ENCODE measurements at regions not wholly inside any gene's neighbourhood (a gene's known extent, or its start where the extent isn't known, plus 50 kb on each side); places are given as distances from the start of the nearest gene placed in this dataset.

DNA sequence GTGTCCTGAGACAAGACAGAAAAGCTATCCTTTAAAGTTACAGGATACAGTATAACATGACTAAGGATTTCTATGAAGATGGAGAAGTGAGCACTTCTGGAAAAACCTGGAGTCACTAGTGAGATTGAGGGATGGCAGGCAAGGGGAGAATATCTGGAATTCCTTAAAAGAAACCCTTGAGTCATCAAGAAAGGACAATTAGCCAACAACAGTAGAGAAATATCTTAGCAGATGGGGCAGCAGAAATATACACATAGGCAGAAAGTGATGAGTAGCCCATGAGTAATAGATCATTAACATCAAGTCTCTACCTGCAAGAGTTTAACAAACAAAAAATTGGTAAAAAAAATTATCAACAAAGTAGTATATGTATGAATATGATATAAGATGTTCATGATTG, 858.8 kb upstream of the FRG1 start:
- TF ChIP-seq GATA2 (IDR thresholded peaks at IDR 0.05; ENCODE audit: low read depth, low read length) (no peak), GATA3 (IDR thresholded peaks at IDR 0.05; ENCODE audit: low read depth, low read length) (no peak)

DNA sequence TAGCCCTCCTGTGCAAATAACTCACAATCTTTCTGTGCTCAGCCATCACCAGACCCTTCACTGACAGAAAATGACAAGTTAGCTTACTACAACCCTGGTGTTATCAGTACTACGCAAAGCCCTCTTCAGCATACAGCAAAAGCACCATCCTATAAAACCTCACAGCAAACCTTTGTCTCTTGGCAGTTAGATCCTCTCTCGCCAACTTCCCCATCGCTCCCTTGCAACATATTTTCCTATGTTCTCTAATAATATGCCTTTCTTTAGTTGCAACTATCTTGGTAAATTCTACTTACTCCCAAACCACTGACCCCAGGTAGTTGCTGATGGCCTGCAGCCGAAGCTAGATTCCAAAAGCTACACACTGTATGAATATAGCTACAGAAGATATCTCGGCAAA, 856.9 kb upstream of the FRG1 start:
- TF ChIP-seq GATA3 (IDR thresholded peaks at IDR 0.05; ENCODE audit: low read depth, low read length) = no peak
- TF ChIP-seq GATA2 (IDR thresholded peaks at IDR 0.05; ENCODE audit: low read depth, low read length) = no peak

DNA sequence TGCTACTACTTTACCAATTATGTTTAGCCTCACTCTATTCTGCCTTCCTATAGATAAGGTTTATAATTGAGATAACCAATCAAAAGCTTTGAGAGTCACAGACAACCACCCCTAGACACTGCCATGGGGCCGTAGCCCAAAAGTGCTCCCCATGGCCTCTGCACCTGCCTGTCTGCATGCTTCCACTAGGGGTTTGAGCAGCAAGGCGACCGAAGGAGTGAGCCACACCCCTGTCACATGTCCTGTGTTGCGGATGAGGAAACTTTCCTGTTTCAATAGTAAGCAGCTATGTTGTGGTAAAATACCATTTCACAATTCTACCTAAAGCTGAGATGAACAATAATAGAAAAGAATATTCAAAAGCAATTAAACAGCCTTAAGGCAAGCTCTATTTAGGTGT, 856.0 kb upstream of the FRG1 start:
- no peak for TF ChIP-seq GATA2 (IDR thresholded peaks at IDR 0.05; ENCODE audit: low read depth, low read length)
- no peak for TF ChIP-seq GATA3 (IDR thresholded peaks at IDR 0.05; ENCODE audit: low read depth, low read length)

DNA sequence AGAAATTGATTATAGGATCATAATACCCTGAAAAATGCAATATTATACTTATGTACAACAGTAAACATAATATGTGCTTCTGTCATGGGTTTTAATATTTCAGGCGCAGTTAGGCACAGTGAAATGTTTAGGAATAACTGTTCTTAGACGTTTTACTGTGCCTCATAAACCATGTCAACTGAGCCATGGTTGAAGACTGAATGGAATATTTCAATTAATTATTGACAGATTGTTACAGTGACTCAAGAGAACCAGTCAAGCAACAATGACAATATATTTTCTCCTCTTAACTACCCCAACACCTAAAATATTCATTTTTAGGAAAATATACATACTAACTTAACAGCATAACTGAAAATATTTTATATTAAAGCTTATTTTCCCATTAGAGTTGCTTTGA, 852.7 kb upstream of the FRG1 start:
- TF ChIP-seq GATA2 (IDR thresholded peaks at IDR 0.05; ENCODE audit: low read depth, low read length) (no peak), GATA3 (IDR thresholded peaks at IDR 0.05; ENCODE audit: low read depth, low read length) (no peak)

DNA sequence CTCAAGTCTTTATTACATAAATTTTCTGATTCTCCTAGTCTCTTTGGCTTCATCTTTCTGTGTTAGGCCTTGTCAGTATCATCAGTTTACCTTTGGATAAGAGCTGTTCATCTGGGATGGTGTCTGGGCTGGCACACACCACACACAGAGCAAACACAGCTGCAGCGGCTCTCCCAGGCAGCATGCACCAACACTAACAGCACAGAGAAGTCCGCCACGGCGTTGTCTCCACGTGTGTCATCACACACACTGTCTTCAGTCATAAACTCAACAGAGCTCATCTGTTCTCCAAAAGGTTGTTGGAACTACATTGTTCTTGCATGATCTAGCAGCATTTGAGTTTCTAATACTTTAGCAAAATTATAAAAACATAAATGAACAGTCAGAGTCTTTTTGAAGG, 851.9 kb upstream of the FRG1 start:
- TF ChIP-seq GATA2 (IDR thresholded peaks at IDR 0.05; ENCODE audit: low read depth, low read length) (no peak), GATA3 (IDR thresholded peaks at IDR 0.05; ENCODE audit: low read depth, low read length) (no peak)

DNA sequence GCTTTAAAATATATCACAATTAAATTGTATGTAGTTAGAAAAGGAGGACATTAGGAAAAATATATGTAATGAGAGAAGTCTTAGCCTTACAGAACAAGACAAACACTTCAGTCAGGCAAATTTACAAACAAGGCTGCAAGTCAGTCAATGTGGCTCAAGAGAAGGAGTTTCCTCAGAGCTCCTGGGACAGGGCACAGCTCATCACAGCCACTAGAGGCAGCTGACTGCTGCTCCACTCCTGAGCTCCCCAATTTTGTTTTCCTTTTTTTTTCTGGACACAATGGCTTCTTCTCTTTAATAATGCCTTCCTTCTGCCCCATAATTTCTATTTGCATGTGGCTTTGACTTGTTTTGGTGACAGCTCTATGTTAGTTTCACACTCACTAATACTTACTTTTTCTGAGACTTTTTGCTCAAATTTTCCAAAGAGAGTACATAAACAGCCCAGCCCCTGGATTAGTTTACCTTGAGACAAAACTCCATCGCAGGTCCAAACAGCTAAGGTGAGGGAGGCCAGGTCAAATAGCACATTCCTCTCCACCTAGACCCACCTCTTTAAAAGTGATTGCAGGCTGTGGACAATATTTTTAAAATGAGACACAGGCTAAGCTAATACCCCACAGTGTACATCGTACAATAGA, 850.4 kb upstream of the FRG1 start:
- TF ChIP-seq GATA2 (IDR thresholded peaks at IDR 0.05; ENCODE audit: low read depth, low read length) (no peak), GATA3 (IDR thresholded peaks at IDR 0.05; ENCODE audit: low read depth, low read length) (no peak)

DNA sequence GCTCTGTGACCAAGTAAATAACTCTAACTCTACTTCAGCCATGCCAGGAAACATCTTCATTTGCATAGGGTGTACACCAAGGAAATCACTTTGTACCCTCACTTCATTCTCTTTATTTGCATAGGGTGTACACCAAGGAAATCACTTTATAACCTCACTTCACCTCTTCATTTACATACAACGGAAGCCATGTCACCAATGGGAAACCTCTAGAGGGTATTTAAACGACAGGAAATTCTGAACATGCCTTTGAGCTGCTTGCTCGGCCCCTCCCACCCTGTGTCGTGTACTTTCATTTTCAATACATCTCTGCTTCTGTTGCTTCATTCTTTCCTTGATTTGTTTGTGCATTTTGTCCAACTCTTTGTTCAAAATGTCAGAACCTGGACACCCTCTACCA, 848.1 kb upstream of the FRG1 start:
- no peak for TF ChIP-seq GATA2 (IDR thresholded peaks at IDR 0.05; ENCODE audit: low read depth, low read length)
- TF ChIP-seq GATA3 (IDR thresholded peaks at IDR 0.05; ENCODE audit: low read depth, low read length) = no peak

DNA sequence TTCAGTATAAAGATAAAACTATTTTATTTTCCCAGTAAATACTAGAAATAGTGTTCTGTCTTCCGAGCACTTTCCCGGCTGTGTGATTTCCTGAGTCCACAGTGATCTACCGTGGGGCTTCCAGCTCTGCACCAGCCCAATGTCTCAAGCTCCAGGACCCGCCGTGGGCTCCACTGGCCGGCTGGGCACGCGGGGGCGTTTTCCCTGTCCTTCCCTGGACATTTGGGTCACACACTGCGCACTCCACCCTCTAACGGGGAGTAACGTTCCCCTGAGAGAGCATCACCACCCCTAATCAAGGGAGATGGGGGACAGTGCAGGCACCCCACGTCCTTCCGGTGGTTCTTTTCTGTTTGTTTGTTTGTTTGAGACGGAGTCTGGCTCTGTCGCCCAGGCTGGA, 844.6 kb upstream of the FRG1 start:
- TF ChIP-seq GATA3 (IDR thresholded peaks at IDR 0.05; ENCODE audit: low read depth, low read length) (no peak), GATA2 (IDR thresholded peaks at IDR 0.05; ENCODE audit: low read depth, low read length) (no peak)

DNA sequence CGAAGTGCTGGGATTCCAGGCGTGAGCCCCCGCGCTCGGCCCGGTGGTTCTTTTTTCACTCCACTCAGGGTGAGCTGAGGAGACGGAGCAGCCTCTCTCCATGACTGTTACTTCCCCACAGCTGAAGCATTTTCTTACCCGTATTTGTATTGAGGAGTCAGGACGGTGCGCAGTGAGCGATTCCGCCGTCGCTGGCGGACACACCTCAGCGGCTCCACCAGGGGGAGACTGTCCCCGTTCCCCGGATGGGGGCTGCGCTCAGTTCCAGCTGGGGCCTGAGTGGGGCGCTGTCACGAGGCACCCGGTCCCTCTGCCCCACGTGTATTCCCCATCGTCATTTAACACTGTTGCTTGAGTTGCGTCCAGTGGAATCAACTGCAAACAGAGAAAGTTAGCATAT, 844.0 kb upstream of the FRG1 start:
- no peak for TF ChIP-seq GATA3 (IDR thresholded peaks at IDR 0.05; ENCODE audit: low read depth, low read length)
- TF ChIP-seq GATA2 (IDR thresholded peaks at IDR 0.05; ENCODE audit: low read depth, low read length) = no peak

DNA sequence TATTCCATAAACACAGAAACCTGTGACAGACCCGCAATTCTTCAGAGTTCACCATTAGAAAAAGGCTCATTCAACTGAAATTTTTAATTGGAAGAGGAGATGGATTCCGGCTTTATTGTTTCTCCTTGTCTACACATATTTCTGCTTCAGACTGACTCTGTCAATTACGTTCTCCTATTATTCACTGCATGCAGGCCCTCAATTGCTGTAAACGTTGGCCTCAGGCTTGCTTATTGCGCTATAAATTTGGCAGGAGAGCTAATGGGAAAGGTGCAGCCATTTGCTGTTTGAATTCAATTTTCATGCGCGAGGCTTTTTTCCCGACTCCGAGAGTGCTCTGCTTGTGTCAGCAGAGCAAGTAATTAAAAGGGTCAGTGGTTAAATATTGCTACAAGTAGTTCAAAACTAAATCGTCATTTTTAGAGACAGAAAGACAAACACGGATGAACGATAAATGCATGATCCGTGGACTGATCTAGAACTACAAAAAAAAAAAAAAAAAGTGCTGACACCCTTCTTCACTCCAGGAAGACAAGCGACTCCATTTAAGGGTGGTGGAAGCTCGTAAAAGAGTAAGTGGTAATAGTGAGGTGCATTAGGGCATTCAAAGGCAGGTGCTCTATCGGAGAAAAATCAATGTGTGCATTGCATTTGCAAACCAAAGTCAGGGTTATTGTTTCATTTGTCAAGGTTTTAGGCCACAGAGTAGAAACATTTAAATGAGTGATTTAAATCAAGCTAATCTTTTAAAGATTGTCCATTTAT, 841.6 kb upstream of the FRG1 start:
- TF ChIP-seq GATA3 (IDR thresholded peaks at IDR 0.05; ENCODE audit: low read depth, low read length) = no peak
- no peak for TF ChIP-seq GATA2 (IDR thresholded peaks at IDR 0.05; ENCODE audit: low read depth, low read length)

DNA sequence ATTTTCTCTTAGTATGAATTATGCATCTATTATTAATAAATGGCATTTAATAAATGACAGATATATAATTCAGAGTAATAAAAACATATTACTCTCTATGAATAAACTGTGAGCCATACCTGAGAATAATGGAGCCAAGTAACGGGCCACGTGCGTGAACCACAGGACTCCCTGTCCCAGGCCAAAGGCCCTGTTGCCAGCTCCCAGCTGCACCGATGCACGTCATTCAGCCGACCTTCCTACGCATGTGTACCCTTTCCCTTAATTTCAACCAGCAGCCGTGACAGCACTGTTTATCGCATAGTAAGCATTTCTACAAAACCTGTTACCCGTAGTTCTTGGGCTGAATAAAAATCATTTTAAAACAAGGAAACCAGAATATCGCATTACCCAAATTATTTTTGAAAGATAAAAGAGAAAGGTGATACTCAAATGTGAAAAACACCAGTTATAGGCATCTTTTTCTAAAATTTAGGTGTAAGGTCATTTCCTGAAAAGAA, 827.2 kb upstream of the FRG1 start:
- TF ChIP-seq GATA3 (IDR thresholded peaks at IDR 0.05; ENCODE audit: low read depth, low read length) = no peak
- TF ChIP-seq GATA2 (IDR thresholded peaks at IDR 0.05; ENCODE audit: low read depth, low read length) = no peak

DNA sequence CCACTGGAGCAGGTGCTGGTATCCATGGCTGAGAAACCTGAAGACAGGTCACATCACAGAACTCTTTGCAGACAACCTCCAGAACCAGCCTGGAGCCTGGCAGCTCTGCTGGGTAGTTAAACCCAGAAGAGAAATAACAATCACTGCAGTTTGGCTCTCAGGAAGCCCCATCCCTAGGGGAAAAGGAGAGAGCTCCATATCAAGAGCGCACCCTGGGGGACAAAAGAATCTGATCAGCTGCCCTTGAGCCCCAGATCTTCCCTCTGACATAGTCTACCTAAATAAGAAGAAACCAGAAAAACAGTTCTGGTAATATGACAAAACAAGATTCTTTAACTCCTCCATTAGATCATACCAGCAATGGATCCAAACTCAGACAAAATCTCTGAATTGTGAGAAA, 823.2 kb upstream of the FRG1 start:
- no peak for TF ChIP-seq GATA2 (IDR thresholded peaks at IDR 0.05; ENCODE audit: low read depth, low read length)
- TF ChIP-seq GATA3 (IDR thresholded peaks at IDR 0.05; ENCODE audit: low read depth, low read length) = no peak

DNA sequence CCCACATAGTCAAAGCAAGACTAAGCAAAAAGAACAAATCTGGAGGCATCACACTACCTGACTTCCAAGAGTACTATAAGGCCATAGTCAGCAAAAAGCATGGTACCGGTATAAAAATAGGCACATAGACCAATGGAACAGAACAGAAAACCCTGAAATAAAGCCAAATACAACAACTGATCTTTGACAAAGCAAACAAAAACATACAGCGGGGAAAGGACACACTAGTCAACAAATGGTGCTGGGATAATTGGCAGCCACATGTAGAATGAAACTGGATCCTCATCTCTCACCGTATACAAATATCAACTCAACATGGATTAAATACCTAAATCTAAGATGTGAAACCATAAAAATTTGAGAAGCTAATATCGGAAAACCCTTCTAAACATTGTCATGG, 819.3 kb upstream of the FRG1 start:
- TF ChIP-seq GATA2 (IDR thresholded peaks at IDR 0.05; ENCODE audit: low read depth, low read length) (no peak), GATA3 (IDR thresholded peaks at IDR 0.05; ENCODE audit: low read depth, low read length) (no peak)

DNA sequence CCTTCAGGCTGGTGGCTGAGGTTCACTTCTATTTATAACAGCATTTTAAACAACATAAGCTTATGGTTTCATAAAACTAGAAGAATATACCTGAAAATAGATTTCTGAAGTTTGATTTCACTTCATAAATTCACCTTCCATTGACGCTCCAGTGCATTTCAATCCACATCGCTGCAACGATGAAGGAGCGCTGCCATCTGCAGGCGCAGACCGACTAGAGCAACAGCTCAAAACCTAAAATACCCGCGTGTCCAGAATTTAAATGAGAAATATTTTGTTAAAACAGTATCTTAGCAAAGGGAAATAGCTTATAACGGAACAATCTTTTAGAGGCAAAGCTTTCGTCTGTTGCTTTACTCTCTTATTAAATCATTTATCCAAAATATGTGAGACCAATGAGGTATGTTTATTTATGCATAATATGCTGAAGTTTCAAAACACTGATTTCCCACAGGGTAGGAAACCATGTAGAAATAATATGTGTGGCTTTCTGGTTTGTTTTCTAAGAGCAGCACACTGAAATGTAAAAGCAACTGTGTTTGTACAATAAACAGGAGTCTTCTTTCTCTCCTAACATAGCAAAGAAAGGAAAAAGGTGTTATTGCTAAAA, 816.4 kb upstream of the FRG1 start:
- no peak for TF ChIP-seq GATA2 (IDR thresholded peaks at IDR 0.05; ENCODE audit: low read depth, low read length)
- TF ChIP-seq GATA3 (IDR thresholded peaks at IDR 0.05; ENCODE audit: low read depth, low read length) = no peak

DNA sequence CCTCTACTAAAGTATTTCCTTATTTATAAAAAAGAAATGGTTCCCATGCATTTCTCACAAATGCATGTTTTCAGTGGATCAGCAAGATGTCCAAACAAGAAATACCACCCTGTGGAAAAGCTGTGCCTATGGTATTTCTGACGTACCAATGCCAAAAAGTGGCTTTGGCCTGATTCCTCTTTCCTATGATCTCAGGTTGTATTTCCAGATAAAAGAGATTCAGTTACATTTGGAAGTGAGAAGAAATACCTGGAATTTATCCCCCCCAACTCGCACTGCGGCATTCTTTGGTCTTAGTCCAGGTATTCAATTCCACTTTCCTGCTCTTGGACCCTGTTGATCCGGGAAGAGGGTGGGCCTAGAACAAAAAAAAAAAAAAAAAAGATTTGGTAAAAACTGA, 815.9 kb upstream of the FRG1 start:
- TF ChIP-seq GATA3 (IDR thresholded peaks at IDR 0.05; ENCODE audit: low read depth, low read length) (no peak), GATA2 (IDR thresholded peaks at IDR 0.05; ENCODE audit: low read depth, low read length) (no peak)

Data from SH-SY5Y (cell line).